Neuronal stem cell (in vitro differentiated cells): ENCODE measurements at regions not wholly inside any gene's neighbourhood (a gene's known extent, or its start where the extent isn't known, plus 50 kb on each side); places are given as distances from the start of the nearest gene placed in this dataset.

Experiments used
- DNase-seq: peaks from one replicate; pipeline ENCODE4 v3.0.0-alpha.2; 2013; ENCODE audit warnings: low spot score
- H2AFZ ChIP-seq: one replicate; pipeline ENCODE4 v1.6.1; 2013; ENCODE audit warnings: mild to moderate bottlenecking, low read length, inconsistent platforms
- H2AK5ac ChIP-seq: 2 replicates; pipeline ENCODE4 v1.6.1; 2013; ENCODE audit warnings: low read depth, mild to moderate bottlenecking, inconsistent platforms, low read length, moderate library complexity, mixed read lengths
- H2BK120ac ChIP-seq: 2 replicates; pipeline ENCODE4 v1.6.1; 2013; ENCODE audit warnings: low read depth, mild to moderate bottlenecking, inconsistent platforms, low read length, moderate library complexity, mixed read lengths
- H2BK12ac ChIP-seq: one replicate; pipeline ENCODE4 v1.6.1; 2013; ENCODE audit warnings: low read length, inconsistent platforms
- H2BK15ac ChIP-seq: 2 replicates; pipeline ENCODE4 v1.6.1; 2013; ENCODE audit warnings: mild to moderate bottlenecking, low read length, inconsistent platforms, mixed read lengths
- H2BK5ac ChIP-seq: one replicate; pipeline ENCODE4 v1.6.1; 2013; ENCODE audit warnings: inconsistent platforms, mild to moderate bottlenecking, low read length, moderate library complexity
- H3K14ac ChIP-seq: one replicate; pipeline ENCODE4 v1.6.1; 2013; ENCODE audit warnings: low read length, inconsistent platforms
- H3K18ac ChIP-seq: 2 replicates; pipeline ENCODE4 v1.6.1; 2013; ENCODE audit warnings: low read length, inconsistent platforms
- H3K23ac ChIP-seq: 2 replicates; pipeline ENCODE4 v1.6.1; 2013; ENCODE audit warnings: low read depth, mild to moderate bottlenecking, mixed read lengths, low read length, inconsistent platforms; ENCODE audit not compliant: poor library complexity
- H3K27ac ChIP-seq: replicated peaks from 3 replicates; pipeline ENCODE4 v1.5.1; 2013; ENCODE audit warnings: low read length, inconsistent platforms
- H3K27me3 ChIP-seq, 3 experiments: 2 replicates each; pipeline ENCODE4 v1.6.1; 2013; ENCODE audit warnings: low read length in 3 of 3, mild to moderate bottlenecking in 2 of 3, inconsistent platforms in 1 of 3, low read depth in 1 of 3, mixed read lengths in 1 of 3, moderate library complexity in 1 of 3; ENCODE audit not compliant: control insufficient read depth in 3 of 3, insufficient read depth in 3 of 3
- H3K36me3 ChIP-seq, 2 donors: replicated peaks in 1 of 2; 2 replicates each; pipeline ENCODE4 v1.6.1; 2013; ENCODE audit warnings: low read length in 2 of 2; ENCODE audit not compliant: control insufficient read depth in 2 of 2, insufficient read depth in 2 of 2
- H3K4ac ChIP-seq: 2 replicates; pipeline ENCODE4 v1.6.1; 2013; ENCODE audit warnings: inconsistent platforms, mild to moderate bottlenecking, low read length, moderate library complexity
- H3K4me1 ChIP-seq, 2 donors: 1 replicate in 1 of 2; 2 replicates in 1 of 2; pipeline ENCODE4 v1.6.1; 2013; ENCODE audit warnings: low read length in 2 of 2, low read depth in 1 of 2; ENCODE audit not compliant: control insufficient read depth in 2 of 2, insufficient read depth in 1 of 2
- H3K4me2 ChIP-seq: one replicate; pipeline ENCODE4 v1.6.1; 2013; ENCODE audit warnings: mild to moderate bottlenecking, low read length, inconsistent platforms; ENCODE audit not compliant: insufficient read depth, poor library complexity, severe bottlenecking
- H3K4me3 ChIP-seq, 2 donors: 2 replicates each; pipeline ENCODE4 v1.5.1; 2013; ENCODE audit warnings: low read length in 2 of 2, mild to moderate bottlenecking in 2 of 2, inconsistent platforms in 1 of 2, moderate library complexity in 1 of 2
- H3K79me1 ChIP-seq: one replicate; pipeline ENCODE4 v1.6.1; 2013; ENCODE audit warnings: low read depth, mild to moderate bottlenecking, inconsistent platforms, low read length, moderate library complexity
- H3K9ac ChIP-seq: one replicate; pipeline ENCODE4 v1.6.1; 2013; ENCODE audit warnings: mild to moderate bottlenecking, low read depth, low read length, inconsistent platforms; ENCODE audit not compliant: poor library complexity
- H3K9me3 ChIP-seq, 2 donors: replicated peaks in 1 of 2; 2 replicates each; pipeline versions ENCODE3 to v1.6.1; 2013; ENCODE audit warnings: low read length in 2 of 2, mild to moderate bottlenecking in 2 of 2, inconsistent platforms in 1 of 2, low read depth in 1 of 2, mixed read lengths in 1 of 2, moderate library complexity in 1 of 2; ENCODE audit not compliant: control insufficient read depth in 2 of 2, insufficient read depth in 1 of 2
- H4K8ac ChIP-seq: one replicate; pipeline ENCODE4 v1.6.1; 2013; ENCODE audit warnings: low read depth, mild to moderate bottlenecking, inconsistent platforms, low read length, moderate library complexity
- H4K91ac ChIP-seq: one replicate; pipeline ENCODE4 v1.6.1; 2013; ENCODE audit warnings: low read length, low read depth, mild to moderate bottlenecking, inconsistent platforms; ENCODE audit not compliant: poor library complexity
- WGBS, 2 donors: extraction: QIAGEN DNeasy Blood & Tissue Kit; methylation state at CpG; one replicate each; pipeline ENCODE4 v1.1.7; 2013; ENCODE audit warnings: missing lambda C conversion rate in 2 of 2, mixed read lengths in 1 of 2; ENCODE audit not compliant: insufficient read length in 2 of 2, insufficient replicate concordance in 1 of 2; ENCODE audit errors: extremely low coverage in 2 of 2; 5-methylcytosine and 5-hydroxymethylcytosine counted together

DNA sequence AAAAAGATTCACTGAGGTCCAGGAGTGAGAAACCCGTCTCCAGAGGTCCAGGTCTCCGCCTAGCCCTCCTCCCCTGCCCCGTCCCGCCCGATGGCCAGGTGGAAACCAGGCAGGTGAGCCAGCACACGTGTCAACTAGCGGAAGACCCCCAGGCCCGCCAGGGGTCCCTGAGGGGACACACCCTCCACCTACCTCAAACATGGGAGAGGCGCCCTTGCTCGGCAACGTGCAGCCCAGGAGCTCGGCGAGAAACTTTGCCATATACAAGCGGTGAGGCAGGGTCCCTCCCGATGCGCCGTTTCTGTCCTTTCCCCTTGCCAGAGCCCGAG lies 330.0 kb downstream of the HNRNPD start:
- H3K4me3 ChIP-seq: peak overlapping the region; percentile 37 to 80
- H2BK12ac ChIP-seq: no peak overlapping the region
- no peak for DNase-seq
- no peaks in the 10 kb centered on the region for H3K79me1 ChIP-seq
- no peak overlapping the region for H4K8ac ChIP-seq
- peaks cover 0 to 51% (median 15%) of the 10 kb centered on the region in 3 experiments for H3K27me3 ChIP-seq
- no peak overlapping the region for H2AK5ac ChIP-seq
- no peak overlapping the region for H2BK5ac ChIP-seq
- H3K4me1 ChIP-seq: peaks cover 5 to 10% of the 10 kb centered on the region in 2 donors
- H3K23ac ChIP-seq: no peak overlapping the region
- H3K9ac ChIP-seq: peak overlapping the region; percentile 56
- no peak overlapping the region for H3K14ac ChIP-seq
- no peak overlapping the region for H3K27ac ChIP-seq
- H2AFZ ChIP-seq: peak overlapping the region; percentile 95
- no peak overlapping the region for H3K4ac ChIP-seq
- no CpG with 5 or more reads among the region's 18 CpGs for WGBS, 2 donors
- H3K4me2 ChIP-seq: peak overlapping the region; percentile 93
- no peak overlapping the region for H2BK120ac ChIP-seq
- H3K9me3 ChIP-seq: no peaks in the 10 kb centered on the region
- H3K18ac ChIP-seq: peak overlapping the region; percentile 81
- H3K36me3 ChIP-seq: no peaks in the 10 kb centered on the region
- H4K91ac ChIP-seq: no peak overlapping the region
- no peak overlapping the region for H2BK15ac ChIP-seq

DNA sequence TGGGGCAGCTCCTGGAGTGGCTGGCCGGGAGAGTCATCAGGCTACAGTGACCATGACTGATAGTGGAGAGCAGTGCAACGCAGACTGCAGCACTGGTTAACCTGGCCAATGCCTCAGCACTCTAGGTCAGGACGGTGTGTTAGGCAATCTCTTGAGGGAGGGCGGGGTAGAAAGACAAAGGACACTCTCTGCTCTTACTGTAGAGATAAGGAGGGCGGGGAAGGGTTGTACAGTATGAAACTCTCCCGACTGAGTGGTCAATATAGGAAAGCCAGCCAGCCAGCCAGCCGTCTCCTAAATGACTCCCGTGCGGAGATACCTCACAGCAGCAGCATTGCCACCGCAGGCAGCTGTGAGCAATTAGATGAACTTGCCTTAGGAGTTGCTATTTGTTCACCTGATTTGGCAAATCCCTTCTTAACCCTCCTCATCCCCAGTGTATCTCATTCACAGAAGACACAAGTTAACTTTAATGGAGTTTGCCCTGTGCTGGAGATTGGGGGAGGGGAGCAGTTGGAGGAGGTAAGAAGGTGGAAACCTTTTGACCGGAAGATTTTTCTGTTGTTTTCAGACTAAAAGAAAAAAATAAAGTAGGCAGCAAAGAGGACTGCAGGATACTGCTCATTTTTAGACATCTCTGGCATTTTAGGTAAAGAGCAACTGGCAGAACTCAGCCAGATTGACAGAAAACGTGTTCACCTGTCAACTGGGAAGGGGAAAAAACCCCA lies 330.5 kb downstream of the HNRNPD start:
- Histone ChIP-seq H3K36me3 (no peaks in the 10 kb centered on the region), H3K9ac (no peak overlapping the region), H2BK15ac (no peak overlapping the region), H3K9me3 (no peaks in the 10 kb centered on the region), H2AFZ (no peak overlapping the region), H3K27ac (no peak overlapping the region), H4K91ac (no peak overlapping the region), H3K27me3 (peaks cover 0 to 51% (median 15%) of the 10 kb centered on the region in 3 experiments), H3K4me2 (peak overlapping the region; percentile 93), H3K14ac (no peak overlapping the region), H2BK5ac (no peak overlapping the region), H3K4ac (no peak overlapping the region), H3K23ac (no peak overlapping the region), H4K8ac (no peak overlapping the region), H2BK120ac (no peak overlapping the region), H3K18ac (no peak overlapping the region), H2AK5ac (no peak overlapping the region), H2BK12ac (no peak overlapping the region), H3K79me1 (no peaks in the 10 kb centered on the region), H3K4me1 (peaks cover 5 to 10% of the 10 kb centered on the region in 2 donors), H3K4me3 (peak overlapping the region in 1 of 2 donors; percentile 80)
- no CpG with 5 or more reads among the region's 12 CpGs for WGBS, 2 donors
- no peak for DNase-seq

DNA sequence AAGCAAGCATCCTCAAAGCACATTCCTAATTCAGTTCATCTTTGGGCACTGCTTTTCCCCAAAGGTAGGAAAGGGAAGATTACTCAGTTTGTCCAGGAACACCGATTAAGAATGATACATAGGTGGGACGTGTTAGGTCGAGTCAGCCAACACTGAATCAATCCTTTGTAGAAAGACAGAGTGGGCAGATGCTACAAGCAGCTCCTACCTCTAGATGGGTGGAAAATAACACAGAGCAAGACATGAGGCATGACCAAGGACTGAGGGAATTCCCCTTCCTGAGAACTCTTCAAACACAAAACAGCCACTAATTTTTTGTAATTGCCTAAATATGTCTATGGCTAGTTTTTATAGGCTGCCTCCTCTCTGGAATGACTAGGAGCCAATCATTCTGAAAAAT lies 331.7 kb downstream of the HNRNPD start:
- no peaks in the 10 kb centered on the region for H3K79me1 ChIP-seq
- no peak overlapping the region for H4K8ac ChIP-seq
- H2AFZ ChIP-seq: no peak overlapping the region
- no peak overlapping the region for H2BK120ac ChIP-seq
- no peak overlapping the region for H3K18ac ChIP-seq
- no peak overlapping the region for H3K4me2 ChIP-seq
- H3K4ac ChIP-seq: no peak overlapping the region
- no CpG with 5 or more reads among the region's 3 CpGs for WGBS, 2 donors
- H2BK15ac ChIP-seq: no peak overlapping the region
- no peak overlapping the region for H3K9ac ChIP-seq
- peaks cover 0 to 51% (median 15%) of the 10 kb centered on the region in 3 experiments for H3K27me3 ChIP-seq
- no peak for DNase-seq
- H2BK12ac ChIP-seq: no peak overlapping the region
- H3K4me1 ChIP-seq: peaks cover 5 to 10% of the 10 kb centered on the region in 2 donors
- H2AK5ac ChIP-seq: no peak overlapping the region
- no peak overlapping the region for H2BK5ac ChIP-seq
- H3K9me3 ChIP-seq: no peaks in the 10 kb centered on the region
- H4K91ac ChIP-seq: no peak overlapping the region
- no peak overlapping the region for H3K4me3 ChIP-seq
- H3K23ac ChIP-seq: no peak overlapping the region
- no peaks in the 10 kb centered on the region for H3K36me3 ChIP-seq
- no peak overlapping the region for H3K14ac ChIP-seq
- no peak overlapping the region for H3K27ac ChIP-seq

DNA sequence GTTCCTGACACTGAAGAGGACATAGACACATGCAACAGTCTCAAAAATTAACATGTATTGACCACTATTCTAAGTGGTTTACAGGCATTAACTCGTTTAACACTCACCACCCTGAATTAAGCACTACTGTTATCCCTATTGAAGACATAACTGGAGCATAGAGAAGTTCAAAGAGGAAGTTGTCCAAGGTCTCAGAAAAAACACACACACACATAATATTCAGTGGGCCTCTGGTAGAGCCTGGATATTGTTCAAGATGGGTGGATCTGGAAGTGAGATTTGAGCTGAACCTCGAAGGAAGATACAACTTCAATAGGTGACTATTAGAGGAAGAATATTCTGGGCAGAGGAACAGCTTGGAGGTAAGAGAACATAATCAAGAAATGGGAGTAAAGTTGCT lies 334.9 kb downstream of the HNRNPD start:
- Histone ChIP-seq H3K23ac (no peak overlapping the region), H3K4me2 (no peak overlapping the region), H3K14ac (no peak overlapping the region), H2AFZ (no peak overlapping the region), H3K27ac (no peak overlapping the region), H3K4me1 (peaks cover 3 to 8% of the 10 kb centered on the region in 2 donors), H4K8ac (no peak overlapping the region), H2BK120ac (no peak overlapping the region), H2BK12ac (no peak overlapping the region), H3K18ac (no peak overlapping the region), H2AK5ac (no peak overlapping the region), H3K9ac (no peak overlapping the region), H3K79me1 (no peaks in the 10 kb centered on the region), H4K91ac (no peak overlapping the region), H3K27me3 (peaks cover 0 to 30% (median 15%) of the 10 kb centered on the region in 3 experiments), H3K36me3 (no peaks in the 10 kb centered on the region), H3K4ac (no peak overlapping the region), H3K9me3 (no peaks in the 10 kb centered on the region), H2BK5ac (no peak overlapping the region), H3K4me3 (no peak overlapping the region), H2BK15ac (no peak overlapping the region)
- WGBS, 2 donors: no CpG with 5 or more reads among the region's 2 CpGs
- DNase-seq: no peak
